ENCODE measurements at regions not wholly inside any gene's neighbourhood (a gene's known extent, or its start where the extent isn't known, plus 50 kb on each side); places are given as distances from the start of the nearest gene placed in this dataset.
"Not testable (repeated sequence)": the region's sequence is repeated elsewhere in the genome, so short reads cannot be mapped to it uniquely, and the experiment has no call there.

GRCh38 chr7:106750773-106751172, 89.8 kb upstream of the CCDC71L start:
- DNase-seq, result no peak

- DNase-seq, result no peak
Observed at GRCh38 chr7:106752367-106752766, 91.4 kb upstream of the CCDC71L start.

- not testable (repeated sequence) for DNase-seq
Observed at GRCh38 chr7:106755024-106755423, 94.1 kb upstream of the CCDC71L start.

- DNase-seq, result no peak
Observed at GRCh38 chr7:106755641-106756040, 94.7 kb upstream of the CCDC71L start.

GRCh38 chr7:106756071-106756470, 95.1 kb upstream of the CCDC71L start:
- DNase-seq, result no peak

GRCh38 chr7:106756884-106757283, 95.9 kb upstream of the CCDC71L start:
- DNase-seq, result no peak

- peak; percentile 50 for DNase-seq
Observed at GRCh38 chr7:106757846-106758245, 96.9 kb upstream of the CCDC71L start.

GRCh38 chr7:106762845-106763244, 101.9 kb upstream of the CCDC71L start:
- DNase-seq, result not testable (repeated sequence)

GRCh38 chr7:106763717-106764116, 101.4 kb upstream of the PIK3CG start:
- no peak for DNase-seq

- no peak for DNase-seq
Observed at GRCh38 chr7:106765727-106766355, 99.2 kb upstream of the PIK3CG start.

GRCh38 chr7:106766551-106766950, 98.5 kb upstream of the PIK3CG start:
- no peak for DNase-seq

- no peak for DNase-seq
Observed at GRCh38 chr7:106767078-106767477, 98.0 kb upstream of the PIK3CG start.

GRCh38 chr7:106767498-106768323, 97.4 kb upstream of the PIK3CG start:
- no peak for DNase-seq

- no peak for DNase-seq
Observed at GRCh38 chr7:106768324-106768751, 96.7 kb upstream of the PIK3CG start.

- no peak for DNase-seq
Observed at GRCh38 chr7:106770191-106770590, 94.9 kb upstream of the PIK3CG start.

GRCh38 chr7:106772655-106773108, 92.4 kb upstream of the PIK3CG start:
- no peak for DNase-seq

- no peak for DNase-seq
Observed at GRCh38 chr7:106773228-106773627, 91.9 kb upstream of the PIK3CG start.

GRCh38 chr7:106773721-106774120, 91.4 kb upstream of the PIK3CG start:
- no peak for DNase-seq

GRCh38 chr7:106774213-106774767, 90.8 kb upstream of the PIK3CG start:
- no peak for DNase-seq

GRCh38 chr7:106774768-106775551, 90.1 kb upstream of the PIK3CG start:
- DNase-seq, result no peak

GRCh38 chr7:106775552-106775936, 89.5 kb upstream of the PIK3CG start:
- DNase-seq, result no peak

- no peak for DNase-seq
Observed at GRCh38 chr7:106775975-106776607, 89.0 kb upstream of the PIK3CG start.

Data from DMS153 (cell line).